Central memory CD4-positive, alpha-beta T cell (primary cell): ENCODE measurements at regions not wholly inside any gene's neighbourhood (a gene's known extent, or its start where the extent isn't known, plus 50 kb on each side); places are given as distances from the start of the nearest gene placed in this dataset.

Source experiments
- DNase-seq: peaks from one replicate; pipeline ENCODE4 v3.0.0; 2022

DNA sequence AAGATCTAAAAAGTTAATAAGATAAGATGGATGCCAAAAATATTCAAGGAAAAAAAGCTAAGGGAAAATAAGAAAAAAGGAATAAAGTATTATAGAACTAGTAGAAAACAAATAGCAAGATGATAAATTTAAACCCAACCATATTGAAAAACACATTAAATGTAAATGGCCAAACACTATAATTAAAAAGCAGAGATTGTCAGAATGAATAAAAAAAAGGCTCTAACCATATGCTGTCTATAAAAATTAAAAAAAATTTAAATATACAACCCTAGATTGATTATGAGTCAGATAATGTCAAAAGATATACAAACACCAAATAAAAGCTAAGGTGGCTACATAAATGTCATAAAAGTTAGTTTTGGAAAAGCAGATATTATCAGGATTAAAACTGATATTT lies 617.5 kb upstream of the SGCG start:
- no peak for DNase-seq

DNA sequence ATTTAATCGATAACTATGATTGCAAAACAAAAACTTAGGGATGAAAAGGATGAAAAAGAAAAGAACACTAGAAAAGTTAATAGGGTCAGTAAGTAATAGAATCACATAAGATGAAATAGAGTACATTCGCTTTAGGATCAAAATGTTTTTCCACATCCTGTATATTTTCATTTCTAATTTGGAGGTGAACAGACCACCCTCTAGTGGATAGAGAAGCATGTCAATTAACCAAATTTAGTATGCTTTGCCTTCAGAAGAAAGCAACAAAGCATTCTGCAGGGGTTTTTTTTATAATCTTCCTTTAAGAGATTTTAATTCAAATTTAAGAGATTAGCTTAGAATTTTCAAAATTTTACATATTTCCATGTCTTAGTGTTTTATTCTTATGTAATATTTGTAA lies 611.0 kb upstream of the SGCG start:
- no peak for DNase-seq

DNA sequence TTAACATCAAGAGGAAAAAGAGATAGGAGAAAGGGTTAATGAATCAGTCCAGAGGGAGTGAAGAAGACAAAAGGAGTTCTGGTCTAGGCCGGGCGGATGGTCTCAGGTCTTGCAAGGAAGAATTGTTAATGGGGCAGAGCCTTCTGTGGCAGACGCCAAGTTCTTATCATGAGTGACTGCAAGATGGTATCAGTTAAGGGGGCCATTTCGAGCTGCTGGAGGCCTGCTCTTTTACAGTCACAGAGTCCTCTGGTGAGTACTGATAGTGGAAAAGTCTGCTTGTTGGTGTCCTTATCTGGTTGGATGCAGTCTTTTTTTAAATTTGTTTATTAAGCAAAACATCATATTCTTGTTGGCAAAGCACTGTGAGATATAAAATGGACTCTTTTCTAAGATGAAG lies 590.9 kb upstream of the SGCG start:
- no peak for DNase-seq

DNA sequence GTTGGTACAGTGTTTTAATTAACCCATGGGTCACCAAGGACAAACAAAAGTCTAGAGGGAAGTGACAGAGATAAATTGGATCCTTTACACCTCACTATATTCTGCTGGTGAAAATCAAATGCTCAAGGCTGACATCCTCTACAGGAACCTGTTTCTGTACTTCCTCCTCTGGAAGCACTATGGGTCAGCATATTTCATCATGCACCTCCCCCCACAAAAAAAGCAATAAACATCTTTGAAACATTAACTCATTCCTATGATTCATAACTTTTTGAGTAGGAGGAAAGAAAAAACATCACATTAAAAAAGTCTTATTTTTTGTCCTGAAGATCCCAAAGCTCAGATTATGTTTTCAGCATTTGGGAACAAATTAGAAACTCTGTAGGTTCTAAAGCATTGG lies 588.3 kb upstream of the SGCG start:
- no peak for DNase-seq

DNA sequence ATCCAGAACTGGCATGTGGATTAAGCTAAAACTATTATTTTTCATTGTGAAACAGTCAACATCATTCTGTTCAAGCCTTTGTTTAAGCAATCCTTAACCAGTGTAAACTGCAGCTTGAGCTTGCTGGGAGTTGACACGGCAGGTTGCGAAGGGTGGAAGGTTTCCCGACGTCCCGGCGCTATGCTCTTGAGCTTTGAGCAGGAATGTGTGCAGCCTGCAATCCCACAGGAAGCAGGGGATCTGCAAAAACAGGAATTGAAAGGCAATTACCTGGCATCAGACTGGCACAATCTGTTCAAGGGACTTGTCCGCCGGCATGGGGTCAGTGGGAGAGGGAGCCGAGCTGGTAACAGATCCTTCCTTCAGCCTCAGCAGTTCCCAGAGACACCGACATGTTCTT lies 586.7 kb upstream of the SGCG start:
- DNase-seq = no peak

GRCh38 chr13:22596171-22596863 lies 584.5 kb upstream of the SGCG start:
- DNase-seq = no peak

GRCh38 chr13:22599156-22599555 lies 581.6 kb upstream of the SGCG start:
- DNase-seq = no peak

GRCh38 chr13:22618002-22618401 lies 562.8 kb upstream of the SGCG start:
- no peak for DNase-seq

DNA sequence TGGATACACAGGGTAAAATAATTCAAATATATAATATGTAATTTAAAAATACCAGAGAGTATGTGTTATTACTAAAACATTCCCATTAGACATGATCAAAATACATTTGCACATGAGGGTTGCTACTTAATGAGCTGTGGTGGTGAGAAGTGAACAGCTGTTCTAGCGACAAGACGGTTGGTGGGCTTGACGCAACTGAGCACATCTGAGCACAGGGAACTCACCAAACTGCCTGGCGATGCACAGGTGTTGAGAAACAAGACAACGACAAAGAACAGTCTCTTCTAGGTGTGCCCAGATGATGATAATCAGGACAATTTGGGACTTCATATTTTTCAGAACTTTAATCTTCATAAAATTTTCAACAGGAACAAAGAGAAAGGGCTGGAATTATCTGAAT lies 555.1 kb upstream of the SGCG start:
- DNase-seq = no peak

GRCh38 chr13:22629374-22629773 lies 551.4 kb upstream of the SGCG start:
- no peak for DNase-seq

DNA sequence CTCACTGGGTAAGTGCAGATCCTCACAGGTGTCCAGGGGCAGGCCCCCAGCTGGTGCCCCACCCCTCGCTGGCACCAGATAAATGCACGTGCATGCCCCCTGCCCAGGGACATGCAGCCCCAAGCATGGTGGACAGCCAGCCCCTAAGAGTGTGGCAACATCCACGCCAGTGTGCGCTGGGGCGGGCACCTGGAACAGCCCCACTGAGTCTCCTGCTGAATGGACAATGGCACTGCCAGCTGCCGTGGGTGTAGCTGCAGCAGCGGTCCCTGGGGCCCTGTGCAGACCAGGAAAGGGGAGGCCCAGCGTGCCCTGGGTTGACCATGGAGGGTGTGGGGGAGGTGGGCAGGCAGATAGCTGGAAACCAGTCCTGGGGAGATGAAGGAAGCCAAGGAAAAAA lies 538.7 kb upstream of the SGCG start:
- no peak for DNase-seq

GRCh38 chr13:22644941-22645340 lies 535.8 kb upstream of the SGCG start:
- no peak for DNase-seq

- no peak for DNase-seq
Measured at GRCh38 chr13:22647156-22647850, 533.5 kb upstream of the SGCG start.

DNA sequence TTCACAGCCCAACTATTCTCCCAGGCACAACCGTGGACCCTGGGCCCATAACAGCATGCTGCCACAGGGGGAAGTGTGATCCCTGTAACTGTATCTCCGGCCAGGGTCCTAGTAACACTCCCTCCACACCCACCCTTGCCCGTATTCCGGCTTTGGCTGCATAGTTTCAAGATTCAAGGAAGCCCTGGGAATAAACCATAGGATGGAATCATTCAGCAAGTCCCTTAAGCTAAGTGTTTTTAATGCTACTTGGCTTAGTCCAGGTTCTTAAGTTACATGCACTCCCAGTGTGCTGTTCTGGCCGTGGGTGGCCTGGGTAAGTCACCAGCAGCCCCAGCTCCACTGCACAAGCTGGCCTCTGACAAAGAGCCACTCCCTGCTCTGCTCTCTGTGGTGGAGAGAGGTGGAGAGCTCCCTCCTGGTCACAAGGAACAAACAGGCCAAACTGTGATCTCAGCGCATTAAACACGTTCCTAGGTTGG lies 532.4 kb upstream of the SGCG start:
- DNase-seq = no peak

- no peak for DNase-seq
Measured at GRCh38 chr13:22652796-22653195, 528.0 kb upstream of the SGCG start.

DNA sequence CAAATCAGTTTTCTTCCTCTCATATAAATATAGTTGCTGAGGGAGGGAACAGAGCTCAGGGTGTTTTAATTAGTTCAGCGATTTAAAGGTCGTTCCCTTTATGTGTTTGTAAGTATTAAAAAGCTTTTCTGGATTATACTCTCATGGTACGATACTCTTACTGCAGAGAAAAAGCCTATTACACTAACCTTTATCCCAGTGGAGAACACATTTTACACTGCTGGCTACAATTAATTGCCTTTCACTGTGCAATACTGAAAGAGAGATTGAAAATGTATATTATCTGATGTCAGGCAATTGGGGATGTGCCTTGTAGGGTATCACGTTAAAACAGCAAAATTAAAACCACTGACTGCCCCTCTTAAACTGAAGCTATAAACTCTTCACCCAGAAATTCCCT lies 526.9 kb upstream of the SGCG start:
- no peak for DNase-seq

DNA sequence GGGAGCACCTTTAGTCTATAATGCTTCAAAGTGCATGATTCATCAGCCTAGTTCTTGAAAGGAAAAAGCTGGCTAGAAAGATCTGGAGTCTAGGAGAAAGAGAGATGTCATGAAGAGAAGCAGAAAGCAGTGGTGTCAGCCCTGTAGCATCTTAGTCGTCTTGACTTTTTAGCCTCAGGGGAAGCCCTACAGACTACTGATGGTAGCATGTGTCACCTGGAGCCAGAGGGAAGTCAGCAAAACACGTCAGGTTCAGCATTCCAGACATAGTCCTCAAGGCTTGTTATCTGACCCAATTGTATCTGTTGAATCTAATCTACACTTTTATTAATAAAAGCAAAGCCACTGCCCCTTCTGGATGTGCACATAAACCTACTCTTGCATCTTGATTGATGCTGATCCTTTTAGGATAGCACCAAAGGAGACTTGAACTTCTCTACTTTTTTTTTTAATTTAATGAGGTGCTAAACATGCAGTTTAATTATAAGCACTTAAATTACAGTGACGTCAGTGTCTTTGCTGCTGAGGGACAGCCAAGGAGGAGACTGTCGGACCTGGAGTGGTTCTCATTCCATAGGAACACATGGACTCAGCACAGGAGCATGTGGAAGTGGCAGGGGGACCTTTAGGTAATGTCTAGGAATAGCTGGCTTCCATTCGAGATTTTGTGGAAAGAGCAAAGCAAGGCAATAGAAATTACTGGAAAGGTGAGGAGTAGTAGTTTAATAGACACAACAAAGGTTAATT lies 525.5 kb upstream of the SGCG start:
- DNase-seq = no peak

DNA sequence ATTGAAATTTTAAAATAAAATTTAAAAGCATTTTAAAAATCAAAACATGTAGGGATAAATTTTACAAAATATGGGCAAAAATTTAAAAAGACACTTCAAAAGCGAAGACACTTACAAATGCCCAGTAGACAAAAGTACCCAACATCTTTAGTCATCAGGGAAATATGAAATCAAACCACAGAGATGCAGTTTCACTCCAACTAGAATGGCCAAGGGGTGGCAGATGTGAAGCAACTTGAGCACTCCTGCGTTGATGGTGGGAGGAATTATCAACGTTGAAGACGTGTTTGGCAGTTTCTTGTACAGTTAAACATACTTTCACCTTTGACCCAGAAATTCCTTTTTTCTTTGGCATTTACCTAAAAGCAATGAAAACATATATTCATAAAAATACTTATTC lies 518.0 kb upstream of the SGCG start:
- DNase-seq = no peak

DNA sequence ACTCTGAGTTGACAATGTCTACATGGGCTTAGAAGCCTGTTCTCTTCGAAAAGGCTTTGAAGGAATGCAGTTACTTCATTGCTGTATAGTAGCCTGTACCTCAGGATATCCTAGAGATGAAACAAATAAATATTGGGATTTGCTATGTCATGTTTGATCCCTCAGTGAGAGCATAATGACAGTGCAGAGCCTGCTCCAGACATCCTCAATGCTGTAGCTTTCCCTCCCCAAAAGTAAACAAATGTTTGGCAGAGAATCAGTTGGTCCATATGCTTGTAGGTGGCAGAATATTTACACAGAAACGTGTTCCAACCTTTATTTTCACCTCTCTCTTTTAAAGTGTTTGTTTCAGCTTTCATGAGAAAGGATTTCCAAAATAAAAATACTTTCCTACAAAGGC lies 515.3 kb upstream of the SGCG start:
- DNase-seq = no peak

GRCh38 chr13:22690756-22691155 lies 490.0 kb upstream of the SGCG start:
- no peak for DNase-seq

DNA sequence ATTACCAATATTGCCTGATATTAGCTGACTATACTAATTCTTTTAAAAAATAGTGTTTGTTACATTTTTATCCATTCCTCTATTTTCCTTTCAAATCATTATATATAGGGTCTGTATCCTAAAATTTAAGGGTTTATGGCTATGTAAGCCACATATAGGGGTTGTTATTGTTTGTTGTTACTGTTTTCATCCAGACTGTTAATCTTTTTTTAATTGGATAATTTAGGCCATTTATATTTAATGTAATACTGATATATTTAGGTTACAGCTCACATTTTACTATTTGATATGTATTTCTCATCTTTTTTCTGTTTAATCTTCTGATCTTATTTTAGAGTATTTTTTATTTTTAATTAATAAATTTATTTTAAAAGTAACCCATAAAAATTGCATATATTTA lies 487.1 kb upstream of the SGCG start:
- no peak for DNase-seq

GRCh38 chr13:22696433-22696832 lies 484.3 kb upstream of the SGCG start:
- no peak for DNase-seq

- no peak for DNase-seq
Measured at GRCh38 chr13:22698467-22698866, 482.3 kb upstream of the SGCG start.
